ENCODE measurements at regions not wholly inside any gene's neighbourhood (a gene's known extent, or its start where the extent isn't known, plus 50 kb on each side); places are given as distances from the start of the nearest gene placed in this dataset.

DNA sequence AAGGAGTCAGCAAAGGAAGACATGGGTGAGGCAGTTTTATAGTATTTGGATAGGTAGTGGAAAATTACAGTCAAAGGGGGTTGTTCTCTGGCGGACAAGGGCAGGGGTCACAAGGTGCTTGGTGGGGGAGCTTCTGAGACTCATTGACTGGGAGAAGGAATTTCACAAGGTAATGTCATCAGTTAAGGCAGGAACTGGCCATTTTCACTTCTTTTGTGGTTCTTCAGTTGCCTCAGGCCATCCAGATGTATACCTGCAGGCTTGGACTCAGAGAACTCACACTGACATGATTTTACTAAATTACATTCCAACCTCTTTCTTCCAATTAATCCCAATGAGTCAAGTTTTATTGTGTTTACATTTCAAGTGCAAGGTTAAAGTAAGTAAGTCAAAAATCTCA is 240.5 kb upstream of the API5 start:
- Histone ChIP-seq H3K4me3 (replicated peaks in 1 of 4; ENCODE audit: control extremely low read depth in 1 of 4, insufficient read depth in 1 of 4, low read depth in 3 of 4, low read length in 4 of 4) (no peak overlapping the region), H3K27ac (ENCODE audit: insufficient read depth, low read length) (no peak overlapping the region), H4K20me1 (ENCODE audit: control insufficient read depth, extremely low read depth, insufficient read depth, low read length) (no peaks in the 10 kb centered on the region), H3K9me3 (ENCODE audit: control insufficient read depth, insufficient read depth, low read depth, low read length) (no peaks in the 10 kb centered on the region), H2AFZ (ENCODE audit: low read length) (no peak overlapping the region), H3K27me3 (ENCODE audit: control insufficient read depth, insufficient read depth, low read length) (no peaks in the 10 kb centered on the region), H3K9ac (ENCODE audit: insufficient read depth, low read length) (no peak overlapping the region), H3K4me2 (ENCODE audit: extremely low read depth, insufficient read depth, low read length) (no peak overlapping the region), H3K36me3 (ENCODE audit: control insufficient read depth, insufficient read depth, low read length) (no peaks in the 10 kb centered on the region), H3K79me2 (ENCODE audit: control insufficient read depth, insufficient read depth, low read length) (no peaks in the 10 kb centered on the region), H3K4me1 (ENCODE audit: control insufficient read depth, extremely low read depth, insufficient read depth, low read length) (no peaks in the 10 kb centered on the region)
- DNase-seq (ENCODE audit: low read depth in 2 of 2) = no peak
- TF ChIP-seq EZH2 (IDR thresholded peaks at IDR 0.05; ENCODE audit: low read length, missing control alignments) = no peak
- TF ChIP-seq, protein P1, sequence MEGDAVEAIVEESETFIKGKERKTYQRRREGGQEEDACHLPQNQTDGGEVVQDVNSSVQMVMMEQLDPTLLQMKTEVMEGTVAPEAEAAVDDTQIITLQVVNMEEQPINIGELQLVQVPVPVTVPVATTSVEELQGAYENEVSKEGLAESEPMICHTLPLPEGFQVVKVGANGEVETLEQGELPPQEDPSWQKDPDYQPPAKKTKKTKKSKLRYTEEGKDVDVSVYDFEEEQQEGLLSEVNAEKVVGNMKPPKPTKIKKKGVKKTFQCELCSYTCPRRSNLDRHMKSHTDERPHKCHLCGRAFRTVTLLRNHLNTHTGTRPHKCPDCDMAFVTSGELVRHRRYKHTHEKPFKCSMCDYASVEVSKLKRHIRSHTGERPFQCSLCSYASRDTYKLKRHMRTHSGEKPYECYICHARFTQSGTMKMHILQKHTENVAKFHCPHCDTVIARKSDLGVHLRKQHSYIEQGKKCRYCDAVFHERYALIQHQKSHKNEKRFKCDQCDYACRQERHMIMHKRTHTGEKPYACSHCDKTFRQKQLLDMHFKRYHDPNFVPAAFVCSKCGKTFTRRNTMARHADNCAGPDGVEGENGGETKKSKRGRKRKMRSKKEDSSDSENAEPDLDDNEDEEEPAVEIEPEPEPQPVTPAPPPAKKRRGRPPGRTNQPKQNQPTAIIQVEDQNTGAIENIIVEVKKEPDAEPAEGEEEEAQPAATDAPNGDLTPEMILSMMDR (conservative IDR thresholded peaks at IDR 0.05 in 1 of 2, IDR thresholded peaks at IDR 0.05 in 1 of 2; ENCODE audit: low read depth in 1 of 2, low read length in 2 of 2) = no peak

DNA sequence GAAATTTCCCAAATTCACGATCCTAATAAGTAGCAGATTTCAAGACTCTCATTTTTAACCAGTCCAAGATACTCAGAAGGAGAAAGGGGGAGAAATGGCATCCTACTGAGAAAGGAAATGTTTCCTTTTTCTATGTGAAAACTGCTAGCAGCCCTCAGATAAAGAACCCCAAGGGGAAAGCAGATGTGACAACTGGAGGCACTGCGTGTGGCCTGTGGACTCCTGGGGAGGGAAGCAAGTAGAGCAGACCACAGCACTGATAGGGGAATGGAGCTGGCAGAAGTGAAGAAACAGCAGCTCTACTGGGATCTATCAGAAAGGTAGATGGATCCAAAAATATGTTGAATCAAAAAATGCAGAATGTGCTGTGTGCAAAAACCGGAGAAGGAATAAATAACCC is 239.7 kb upstream of the API5 start:
- Histone ChIP-seq H3K9me3 (ENCODE audit: control insufficient read depth, insufficient read depth, low read depth, low read length) (no peaks in the 10 kb centered on the region), H3K27me3 (ENCODE audit: control insufficient read depth, insufficient read depth, low read length) (no peaks in the 10 kb centered on the region), H3K4me1 (ENCODE audit: control insufficient read depth, extremely low read depth, insufficient read depth, low read length) (no peaks in the 10 kb centered on the region), H3K79me2 (ENCODE audit: control insufficient read depth, insufficient read depth, low read length) (no peaks in the 10 kb centered on the region), H3K27ac (ENCODE audit: insufficient read depth, low read length) (no peak overlapping the region), H3K4me3 (replicated peaks in 1 of 4; ENCODE audit: control extremely low read depth in 1 of 4, insufficient read depth in 1 of 4, low read depth in 3 of 4, low read length in 4 of 4) (no peak overlapping the region), H3K36me3 (ENCODE audit: control insufficient read depth, insufficient read depth, low read length) (no peaks in the 10 kb centered on the region), H3K9ac (ENCODE audit: insufficient read depth, low read length) (no peak overlapping the region), H4K20me1 (ENCODE audit: control insufficient read depth, extremely low read depth, insufficient read depth, low read length) (no peaks in the 10 kb centered on the region), H2AFZ (ENCODE audit: low read length) (no peak overlapping the region), H3K4me2 (ENCODE audit: extremely low read depth, insufficient read depth, low read length) (no peak overlapping the region)
- no peak for DNase-seq (ENCODE audit: low read depth in 2 of 2)
- TF ChIP-seq, protein P1 (conservative IDR thresholded peaks at IDR 0.05 in 1 of 2, IDR thresholded peaks at IDR 0.05 in 1 of 2; ENCODE audit: low read depth in 1 of 2, low read length in 2 of 2) = no peak
- no peak for TF ChIP-seq EZH2 (IDR thresholded peaks at IDR 0.05; ENCODE audit: low read length, missing control alignments)

DNA sequence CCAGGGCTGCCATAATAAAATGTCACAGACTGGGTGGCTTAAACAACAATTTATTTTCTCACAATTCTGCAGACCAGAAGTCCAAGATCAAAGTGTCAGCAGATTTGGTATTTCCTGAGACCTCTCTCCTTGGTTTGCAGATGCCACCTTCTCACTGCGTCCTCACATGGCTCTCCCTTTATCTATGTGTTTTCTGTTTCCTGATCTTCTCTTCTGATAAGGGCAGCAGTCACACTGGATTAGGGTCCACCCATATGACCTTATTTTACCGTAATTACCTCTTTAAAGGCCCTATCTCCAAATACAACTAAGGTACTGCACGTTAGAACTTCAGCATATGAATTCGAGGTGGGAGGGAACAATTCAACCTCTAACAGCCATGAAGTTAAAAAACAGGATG is 238.9 kb upstream of the API5 start:
- Histone ChIP-seq H3K27ac (ENCODE audit: insufficient read depth, low read length) (no peak overlapping the region), H3K27me3 (ENCODE audit: control insufficient read depth, insufficient read depth, low read length) (no peaks in the 10 kb centered on the region), H2AFZ (ENCODE audit: low read length) (no peak overlapping the region), H3K36me3 (ENCODE audit: control insufficient read depth, insufficient read depth, low read length) (no peaks in the 10 kb centered on the region), H3K79me2 (ENCODE audit: control insufficient read depth, insufficient read depth, low read length) (no peaks in the 10 kb centered on the region), H3K9me3 (ENCODE audit: control insufficient read depth, insufficient read depth, low read depth, low read length) (no peaks in the 10 kb centered on the region), H3K4me2 (ENCODE audit: extremely low read depth, insufficient read depth, low read length) (no peak overlapping the region), H3K4me1 (ENCODE audit: control insufficient read depth, extremely low read depth, insufficient read depth, low read length) (no peaks in the 10 kb centered on the region), H4K20me1 (ENCODE audit: control insufficient read depth, extremely low read depth, insufficient read depth, low read length) (no peaks in the 10 kb centered on the region), H3K4me3 (replicated peaks in 1 of 4; ENCODE audit: control extremely low read depth in 1 of 4, insufficient read depth in 1 of 4, low read depth in 3 of 4, low read length in 4 of 4) (no peak overlapping the region), H3K9ac (ENCODE audit: insufficient read depth, low read length) (no peak overlapping the region)
- no peak for DNase-seq (ENCODE audit: low read depth in 2 of 2)
- TF ChIP-seq EZH2 (IDR thresholded peaks at IDR 0.05; ENCODE audit: low read length, missing control alignments) = no peak
- TF ChIP-seq, protein P1 (conservative IDR thresholded peaks at IDR 0.05 in 1 of 2, IDR thresholded peaks at IDR 0.05 in 1 of 2; ENCODE audit: low read depth in 1 of 2, low read length in 2 of 2) = no peak
